GM23338 (cell line): ENCODE measurements at regions not wholly inside any gene's neighbourhood (a gene's known extent, or its start where the extent isn't known, plus 50 kb on each side); places are given as distances from the start of the nearest gene placed in this dataset.
A peak's percentile ranks its signal among the peaks of the same experiment; 100 is the strongest.

Experiments used
- ATAC-seq: fragments of 200-7000 bp; cut with Tn5 transposase; 3 replicates; pipeline ENCODE4 v1.9.1; 2020
- DNase-seq: peaks from one replicate; pipeline ENCODE4 v3.0.0-alpha.2; 2015; ENCODE audit warnings: low spot score
- H2AFZ ChIP-seq: fragments of 200-600 bp; sonication (generic); 2 replicates; pipeline ENCODE4 v1.8.0; 2016; ENCODE audit warnings: antibody characterized with exemption, mild to moderate bottlenecking, moderate library complexity
- H3F3A ChIP-seq: fragments of 200-600 bp; sonication (generic); replicated peaks from 2 replicates; pipeline ENCODE4 v1.8.0; 2017; ENCODE audit warnings: antibody characterized with exemption, mixed run types, low read depth
- H3K27ac ChIP-seq: fragments of 200-600 bp; sonication (generic); 2 replicates; pipeline ENCODE4 v1.6.1; 2016; ENCODE audit warnings: low read depth
- H3K27me3 ChIP-seq: fragments of 200-600 bp; sonication (generic); 2 replicates; pipeline ENCODE4 v1.8.0; 2016; ENCODE audit warnings: mild to moderate bottlenecking, mixed run types, moderate library complexity; ENCODE audit not compliant: insufficient read depth
- H3K36me3 ChIP-seq: fragments of 200-600 bp; sonication (generic); 2 replicates; pipeline ENCODE4 v1.8.0; 2016; ENCODE audit warnings: mild to moderate bottlenecking; ENCODE audit not compliant: insufficient read depth
- H3K4me1 ChIP-seq: fragments of 200-600 bp; sonication (generic); 2 replicates; pipeline ENCODE4 v1.8.0; 2016; ENCODE audit warnings: mild to moderate bottlenecking, moderate library complexity; ENCODE audit not compliant: insufficient read depth
- H3K4me2 ChIP-seq: fragments of 200-600 bp; sonication (generic); 2 replicates; pipeline ENCODE4 v1.7.1; 2017; ENCODE audit warnings: mixed run types
- H3K4me3 ChIP-seq: fragments of 200-600 bp; sonication (generic); 2 replicates; pipeline ENCODE4 v1.6.1; 2016; ENCODE audit warnings: mixed run types
- H3K79me2 ChIP-seq: fragments of 200-600 bp; sonication (generic); replicated peaks from 2 replicates; pipeline ENCODE4 v1.8.0; 2017; ENCODE audit warnings: mild to moderate bottlenecking; ENCODE audit not compliant: insufficient read depth
- H3K9me2 ChIP-seq: fragments of 200-600 bp; sonication (generic); 2 replicates; pipeline ENCODE4 v1.8.0; 2017; ENCODE audit not compliant: insufficient read depth
- H4K20me1 ChIP-seq: fragments of 200-600 bp; sonication (generic); replicated peaks from 2 replicates; pipeline ENCODE4 v1.8.0; 2017; ENCODE audit warnings: mild to moderate bottlenecking; ENCODE audit not compliant: insufficient read depth
- H3K27ac Mint-ChIP-seq: 2 replicates; pipeline ENCODE4 v1.8.0; 2020; ENCODE audit warnings: inconsistent platforms, mild to moderate bottlenecking, moderate library complexity, mixed read lengths
- H3K27me3 Mint-ChIP-seq: 3 replicates; pipeline ENCODE4 v1.8.0; 2022; ENCODE audit warnings: low read depth, mild to moderate bottlenecking, moderate library complexity, mixed read lengths, inconsistent platforms; ENCODE audit not compliant: insufficient read depth, poor library complexity
- H3K36me3 Mint-ChIP-seq: 3 replicates; pipeline ENCODE4 v1.8.0; 2021; ENCODE audit warnings: low read depth, mild to moderate bottlenecking, inconsistent platforms, moderate library complexity, mixed read lengths
- H3K4me1 Mint-ChIP-seq: 3 replicates; pipeline ENCODE4 v1.8.0; 2020; ENCODE audit warnings: mild to moderate bottlenecking, inconsistent platforms, mixed read lengths
- H3K4me3 Mint-ChIP-seq: 3 replicates; pipeline ENCODE4 v1.8.0; 2021; ENCODE audit warnings: moderate library complexity, mild to moderate bottlenecking, inconsistent platforms, mixed read lengths
- H3K9me3 Mint-ChIP-seq: 3 replicates; pipeline ENCODE4 v1.8.0; 2020; ENCODE audit warnings: moderate library complexity, mild to moderate bottlenecking, inconsistent platforms, mixed read lengths
- STAT1 ChIP-seq: IDR thresholded peaks from one replicate; pipeline ENCODE4 v1.6.1; 2016; ENCODE audit warnings: antibody characterized with exemption; ENCODE audit not compliant: unreplicated experiment
- TF ChIP-seq, protein P1 (sequence below), 2 experiments: fragments of 200-600 bp in 1 of 2; sonication (generic) in 1 of 2; conservative IDR thresholded peaks; 2 replicates each; pipeline versions ENCODE4 v1.5.1 to v1.6.1; 2016 to 2017; ENCODE audit warnings: antibody characterized with exemption in 2 of 2, low read depth in 2 of 2, mild to moderate bottlenecking in 2 of 2, moderate library complexity in 1 of 2
- TF ChIP-seq, protein P2 (sequence below): fragments of 250-450 bp; sonication (Bioruptor Pico); IDR thresholded peaks from 2 replicates; pipeline ENCODE4 v1.5.0; 2020; ENCODE audit warnings: mild to moderate bottlenecking, moderate library complexity

DNA sequence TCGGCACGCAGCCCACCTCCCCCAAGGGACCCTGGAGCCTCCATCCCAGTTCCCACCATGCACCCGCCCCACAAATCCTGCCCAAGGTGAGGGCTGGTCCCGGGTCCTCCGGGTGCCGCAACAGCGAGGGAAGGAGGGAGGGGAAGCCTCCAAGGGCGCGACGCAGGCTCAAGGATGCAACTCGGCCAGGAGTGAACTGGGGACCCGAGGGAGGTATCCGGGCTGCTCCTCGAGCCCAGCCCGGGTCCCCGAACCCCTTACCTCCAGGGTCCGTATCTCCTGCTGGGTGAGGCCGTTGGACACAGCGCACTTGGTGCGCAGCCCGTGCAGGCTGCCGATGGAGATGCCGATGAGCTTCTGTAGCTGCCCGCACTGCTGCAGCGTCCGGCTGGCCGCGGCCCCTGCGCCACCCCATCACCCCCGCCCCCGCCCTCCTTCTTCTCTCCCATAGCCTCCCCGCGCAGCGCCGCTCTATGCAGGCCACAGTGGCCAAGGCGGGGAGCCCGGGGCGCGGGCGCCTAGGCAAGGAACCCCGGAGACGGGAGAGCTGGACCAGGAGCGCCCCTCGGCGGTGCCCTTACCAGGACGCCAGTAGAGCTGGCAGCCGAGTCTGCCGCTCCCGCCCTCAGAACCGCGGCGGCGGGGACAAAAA is 124.1 kb downstream of the ANKRD30BL start:
- Histone ChIP-seq H3K79me2 (no peaks in the 10 kb centered on the region), H3K27me3 (peaks cover 49% of the 10 kb centered on the region), H4K20me1 (no peaks in the 10 kb centered on the region), H3K9me2 (no peaks in the 10 kb centered on the region), H3K27ac (no peak overlapping the region), H3F3A (no peaks in the 10 kb centered on the region), H3K4me1 (no peaks in the 10 kb centered on the region), H3K4me3 (peak overlapping the region; percentile 77), H3K4me2 (peak overlapping the region; percentile 81), H3K36me3 (no peaks in the 10 kb centered on the region), H2AFZ (peak overlapping the region; percentile 94)
- Mint-ChIP-seq H3K36me3 (no peaks in the 10 kb centered on the region), H3K9me3 (no peaks in the 10 kb centered on the region), H3K4me3 (peak overlapping the region; percentile 78), H3K4me1 (peaks cover 4% of the 10 kb centered on the region; the same call in 1 of the 3 replicates), H3K27me3 (peaks cover 24% of the 10 kb centered on the region), H3K27ac (no peak overlapping the region)
- TF ChIP-seq, protein P1, sequence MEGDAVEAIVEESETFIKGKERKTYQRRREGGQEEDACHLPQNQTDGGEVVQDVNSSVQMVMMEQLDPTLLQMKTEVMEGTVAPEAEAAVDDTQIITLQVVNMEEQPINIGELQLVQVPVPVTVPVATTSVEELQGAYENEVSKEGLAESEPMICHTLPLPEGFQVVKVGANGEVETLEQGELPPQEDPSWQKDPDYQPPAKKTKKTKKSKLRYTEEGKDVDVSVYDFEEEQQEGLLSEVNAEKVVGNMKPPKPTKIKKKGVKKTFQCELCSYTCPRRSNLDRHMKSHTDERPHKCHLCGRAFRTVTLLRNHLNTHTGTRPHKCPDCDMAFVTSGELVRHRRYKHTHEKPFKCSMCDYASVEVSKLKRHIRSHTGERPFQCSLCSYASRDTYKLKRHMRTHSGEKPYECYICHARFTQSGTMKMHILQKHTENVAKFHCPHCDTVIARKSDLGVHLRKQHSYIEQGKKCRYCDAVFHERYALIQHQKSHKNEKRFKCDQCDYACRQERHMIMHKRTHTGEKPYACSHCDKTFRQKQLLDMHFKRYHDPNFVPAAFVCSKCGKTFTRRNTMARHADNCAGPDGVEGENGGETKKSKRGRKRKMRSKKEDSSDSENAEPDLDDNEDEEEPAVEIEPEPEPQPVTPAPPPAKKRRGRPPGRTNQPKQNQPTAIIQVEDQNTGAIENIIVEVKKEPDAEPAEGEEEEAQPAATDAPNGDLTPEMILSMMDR (conservative IDR thresholded peaks at IDR 0.05; ENCODE audit: low read depth in 2 of 2): peak; percentile 12 to 58; a peak in 2 of 4 replicates
- TF ChIP-seq, protein P2, sequence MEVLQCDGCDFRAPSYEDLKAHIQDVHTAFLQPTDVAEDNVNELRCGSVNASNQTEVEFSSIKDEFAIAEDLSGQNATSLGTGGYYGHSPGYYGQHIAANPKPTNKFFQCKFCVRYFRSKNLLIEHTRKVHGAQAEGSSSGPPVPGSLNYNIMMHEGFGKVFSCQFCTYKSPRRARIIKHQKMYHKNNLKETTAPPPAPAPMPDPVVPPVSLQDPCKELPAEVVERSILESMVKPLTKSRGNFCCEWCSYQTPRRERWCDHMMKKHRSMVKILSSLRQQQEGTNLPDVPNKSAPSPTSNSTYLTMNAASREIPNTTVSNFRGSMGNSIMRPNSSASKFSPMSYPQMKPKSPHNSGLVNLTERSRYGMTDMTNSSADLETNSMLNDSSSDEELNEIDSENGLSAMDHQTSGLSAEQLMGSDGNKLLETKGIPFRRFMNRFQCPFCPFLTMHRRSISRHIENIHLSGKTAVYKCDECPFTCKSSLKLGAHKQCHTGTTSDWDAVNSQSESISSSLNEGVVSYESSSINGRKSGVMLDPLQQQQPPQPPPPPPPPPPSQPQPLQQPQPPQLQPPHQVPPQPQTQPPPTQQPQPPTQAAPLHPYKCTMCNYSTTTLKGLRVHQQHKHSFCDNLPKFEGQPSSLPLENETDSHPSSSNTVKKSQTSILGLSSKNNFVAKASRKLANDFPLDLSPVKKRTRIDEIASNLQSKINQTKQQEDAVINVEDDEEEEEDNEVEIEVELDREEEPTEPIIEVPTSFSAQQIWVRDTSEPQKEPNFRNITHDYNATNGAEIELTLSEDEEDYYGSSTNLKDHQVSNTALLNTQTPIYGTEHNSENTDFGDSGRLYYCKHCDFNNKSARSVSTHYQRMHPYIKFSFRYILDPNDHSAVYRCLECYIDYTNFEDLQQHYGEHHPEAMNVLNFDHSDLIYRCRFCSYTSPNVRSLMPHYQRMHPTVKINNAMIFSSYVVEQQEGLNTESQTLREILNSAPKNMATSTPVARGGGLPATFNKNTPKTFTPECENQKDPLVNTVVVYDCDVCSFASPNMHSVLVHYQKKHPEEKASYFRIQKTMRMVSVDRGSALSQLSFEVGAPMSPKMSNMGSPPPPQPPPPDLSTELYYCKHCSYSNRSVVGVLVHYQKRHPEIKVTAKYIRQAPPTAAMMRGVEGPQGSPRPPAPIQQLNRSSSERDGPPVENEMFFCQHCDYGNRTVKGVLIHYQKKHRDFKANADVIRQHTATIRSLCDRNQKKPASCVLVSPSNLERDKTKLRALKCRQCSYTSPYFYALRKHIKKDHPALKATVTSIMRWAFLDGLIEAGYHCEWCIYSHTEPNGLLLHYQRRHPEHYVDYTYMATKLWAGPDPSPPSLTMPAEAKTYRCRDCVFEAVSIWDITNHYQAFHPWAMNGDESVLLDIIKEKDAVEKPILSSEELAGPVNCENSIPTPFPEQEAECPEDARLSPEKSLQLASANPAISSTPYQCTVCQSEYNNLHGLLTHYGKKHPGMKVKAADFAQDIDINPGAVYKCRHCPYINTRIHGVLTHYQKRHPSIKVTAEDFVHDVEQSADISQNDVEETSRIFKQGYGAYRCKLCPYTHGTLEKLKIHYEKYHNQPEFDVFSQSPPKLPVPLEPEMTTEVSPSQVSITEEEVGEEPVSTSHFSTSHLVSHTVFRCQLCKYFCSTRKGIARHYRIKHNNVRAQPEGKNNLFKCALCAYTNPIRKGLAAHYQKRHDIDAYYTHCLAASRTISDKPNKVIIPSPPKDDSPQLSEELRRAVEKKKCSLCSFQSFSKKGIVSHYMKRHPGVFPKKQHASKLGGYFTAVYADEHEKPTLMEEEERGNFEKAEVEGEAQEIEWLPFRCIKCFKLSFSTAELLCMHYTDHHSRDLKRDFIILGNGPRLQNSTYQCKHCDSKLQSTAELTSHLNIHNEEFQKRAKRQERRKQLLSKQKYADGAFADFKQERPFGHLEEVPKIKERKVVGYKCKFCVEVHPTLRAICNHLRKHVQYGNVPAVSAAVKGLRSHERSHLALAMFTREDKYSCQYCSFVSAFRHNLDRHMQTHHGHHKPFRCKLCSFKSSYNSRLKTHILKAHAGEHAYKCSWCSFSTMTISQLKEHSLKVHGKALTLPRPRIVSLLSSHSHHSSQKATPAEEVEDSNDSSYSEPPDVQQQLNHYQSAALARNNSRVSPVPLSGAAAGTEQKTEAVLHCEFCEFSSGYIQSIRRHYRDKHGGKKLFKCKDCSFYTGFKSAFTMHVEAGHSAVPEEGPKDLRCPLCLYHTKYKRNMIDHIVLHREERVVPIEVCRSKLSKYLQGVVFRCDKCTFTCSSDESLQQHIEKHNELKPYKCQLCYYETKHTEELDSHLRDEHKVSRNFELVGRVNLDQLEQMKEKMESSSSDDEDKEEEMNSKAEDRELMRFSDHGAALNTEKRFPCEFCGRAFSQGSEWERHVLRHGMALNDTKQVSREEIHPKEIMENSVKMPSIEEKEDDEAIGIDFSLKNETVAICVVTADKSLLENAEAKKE: no peak
- DNase-seq (peak; percentile 68), ATAC-seq (peak; percentile 94)

DNA sequence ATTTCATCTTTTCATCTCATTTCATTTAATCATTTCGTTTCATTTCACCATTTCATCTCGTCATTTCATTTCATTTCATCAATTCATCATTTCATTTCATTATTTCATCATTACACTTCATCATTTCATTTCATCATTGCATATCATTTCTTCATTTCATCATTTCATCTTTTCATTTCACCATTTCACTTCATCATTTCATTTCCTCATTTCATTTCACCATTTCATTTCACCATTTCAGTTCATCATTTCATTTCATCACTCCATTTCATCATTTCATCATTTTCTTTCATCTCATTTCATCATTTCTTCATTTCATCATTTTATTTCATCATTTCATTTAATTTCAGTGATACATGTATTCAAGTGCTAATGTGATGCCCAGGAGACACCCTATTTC is 127.1 kb downstream of the ANKRD30BL start:
- Histone ChIP-seq H3K4me1 (no peaks in the 10 kb centered on the region), H3K9me2 (no peaks in the 10 kb centered on the region), H3K4me3 (no peak overlapping the region), H3K27me3 (peaks cover 38% of the 10 kb centered on the region), H3F3A (no peaks in the 10 kb centered on the region), H3K27ac (no peak overlapping the region), H3K79me2 (no peaks in the 10 kb centered on the region), H3K4me2 (no peak overlapping the region), H2AFZ (no peak overlapping the region), H4K20me1 (no peaks in the 10 kb centered on the region), H3K36me3 (no peaks in the 10 kb centered on the region)
- H3K36me3 Mint-ChIP-seq: no peaks in the 10 kb centered on the region
- H3K27me3 Mint-ChIP-seq: peaks cover 24% of the 10 kb centered on the region
- no peaks in the 10 kb centered on the region for H3K9me3 Mint-ChIP-seq
- H3K27ac Mint-ChIP-seq: no peak overlapping the region
- peaks cover 4% of the 10 kb centered on the region; the same call in 1 of the 3 replicates for H3K4me1 Mint-ChIP-seq
- no peak overlapping the region for H3K4me3 Mint-ChIP-seq
- no peak for DNase-seq
- ATAC-seq: no peak
- TF ChIP-seq, protein P2: no peak
- TF ChIP-seq STAT1: no peak
